Endothelial cell of umbilical vein (primary cell): ENCODE measurements at regions not wholly inside any gene's neighbourhood (a gene's known extent, or its start where the extent isn't known, plus 50 kb on each side); places are given as distances from the start of the nearest gene placed in this dataset.

Experiments used
- BruUV-seq: library from RNA; stranded (reverse); fragments of 400-500 nt; replicated peaks from 2 replicates; lab custom pipeline; 2021; lab: Mats Ljungman, UMichigan
- CTCF ChIA-PET: fragments of 300-600, 350-600 bp; sonication (Branson Sonifier 250); formaldehyde crosslinking; loops from one replicate; lab custom pipeline; 2021; ENCODE audit warnings: antibody characterized with exemption, inconsistent platforms; lab: Charles Lee
- POLR2A ChIA-PET: fragments of 300-600, 350-600 bp; sonication (Branson Sonifier 250); formaldehyde crosslinking; loops from one replicate; lab custom pipeline; 2021; ENCODE audit warnings: antibody characterized with exemption, inconsistent platforms; lab: Charles Lee
- DNase-seq: peaks from one replicate; pipeline ENCODE4 v3.0.0-alpha.2; 2011; ENCODE audit warnings: low read depth, low spot score
- FAIRE-seq: peaks from 2 replicates; lab custom pipeline; 2011; peaks lifted over from hg19 to GRCh38; lab: Jason Lieb, UNC
- H2AFZ ChIP-seq: 2 replicates; pipeline ENCODE4 v1.6.0; 2012; ENCODE audit warnings: low read depth, low read length, control low read depth, inconsistent platforms
- H3K27ac ChIP-seq: 2 replicates; pipeline ENCODE4 v1.5.1; 2011; ENCODE audit warnings: low read depth, mild to moderate bottlenecking, control low read depth, low read length, moderate library complexity; ENCODE audit not compliant: insufficient read depth
- H3K27me3 ChIP-seq, 2 experiments: 2 replicates each; pipeline versions ENCODE4 v1.6.0 to v1.6.1; 2011; ENCODE audit warnings: low read length in 2 of 2, mixed read lengths in 1 of 2; ENCODE audit not compliant: control insufficient read depth in 2 of 2, insufficient read depth in 2 of 2
- H3K36me3 ChIP-seq, 2 experiments: 2 replicates in 1 of 2; 3 replicates in 1 of 2; pipeline ENCODE4 v1.5.1; 2011; ENCODE audit warnings: low read length in 2 of 2, mild to moderate bottlenecking in 1 of 2, moderate library complexity in 1 of 2; ENCODE audit not compliant: control insufficient read depth in 2 of 2, insufficient read depth in 2 of 2; ENCODE audit errors: extremely low read depth in 1 of 2
- H3K4me1 ChIP-seq: 3 replicates; pipeline ENCODE4 v1.5.1; 2011; ENCODE audit warnings: mild to moderate bottlenecking, low read length; ENCODE audit not compliant: control insufficient read depth, insufficient read depth; ENCODE audit errors: extremely low read depth
- H3K4me2 ChIP-seq: 2 replicates; pipeline ENCODE4 v1.6.1; 2011; ENCODE audit warnings: low read length, control low read depth, mixed read lengths; ENCODE audit not compliant: insufficient read depth
- H3K4me3 ChIP-seq, 3 experiments: fragments of 200-600 bp in 1 of 3; sonication (generic), shearing (Covaris generic) in 1 of 3; replicated peaks in 1 of 3; 2 replicates each; pipeline ENCODE4 v1.5.1; 2011 to 2016; ENCODE audit warnings: control low read depth in 3 of 3, low read length in 3 of 3, mild to moderate bottlenecking in 2 of 3, inconsistent platforms in 1 of 3, low read depth in 1 of 3, moderate library complexity in 1 of 3; ENCODE audit not compliant: insufficient read depth in 1 of 3
- H3K79me2 ChIP-seq: 2 replicates; pipeline ENCODE4 v1.6.0; 2012; ENCODE audit warnings: low read length, inconsistent platforms; ENCODE audit not compliant: control insufficient read depth, insufficient read depth
- H3K9ac ChIP-seq: replicated peaks from 2 replicates; pipeline ENCODE3; 2011; ENCODE audit warnings: low read length, control low read depth; ENCODE audit not compliant: insufficient read depth; ENCODE audit errors: extremely low read depth
- H3K9me1 ChIP-seq: replicated peaks from 3 replicates; pipeline ENCODE4 v1.6.0; 2011; ENCODE audit warnings: mild to moderate bottlenecking, low read length; ENCODE audit not compliant: control insufficient read depth, insufficient read depth; ENCODE audit errors: extremely low read depth
- H3K9me3 ChIP-seq: replicated peaks from 2 replicates; pipeline ENCODE4 v1.5.1; 2012; ENCODE audit warnings: low read length, inconsistent platforms; ENCODE audit not compliant: control insufficient read depth, insufficient read depth
- H4K20me1 ChIP-seq: replicated peaks from 2 replicates; pipeline ENCODE3; 2011; ENCODE audit warnings: mild to moderate bottlenecking, low read length; ENCODE audit not compliant: control insufficient read depth, insufficient read depth; ENCODE audit errors: extremely low read depth
- CTCF ChIP-seq, 2 donors: IDR thresholded peaks; 1 replicate in 1 of 2; 2 replicates in 1 of 2; pipeline ENCODE4 v1.5.1; 2011; ENCODE audit warnings: low read length in 2 of 2, mild to moderate bottlenecking in 2 of 2, moderate library complexity in 2 of 2, control low read depth in 1 of 2, inconsistent platforms in 1 of 2, low read depth in 1 of 2; ENCODE audit not compliant: insufficient read depth in 1 of 2; ENCODE audit errors: extremely low read depth in 1 of 2
- EZH2 ChIP-seq: IDR thresholded peaks from 2 replicates; pipeline ENCODE4 v1.6.1; 2012; ENCODE audit warnings: borderline replicate concordance, low read depth, mild to moderate bottlenecking, moderate library complexity, low read length, inconsistent platforms; ENCODE audit not compliant: severe bottlenecking
- FOS ChIP-seq: IDR thresholded peaks from 2 replicates; pipeline ENCODE4 v1.6.1; 2011; ENCODE audit warnings: mild to moderate bottlenecking, low read length, moderate library complexity, borderline replicate concordance; ENCODE audit not compliant: insufficient read depth
- GATA2 ChIP-seq: IDR thresholded peaks from 2 replicates; pipeline ENCODE4 v1.7.0; 2011; ENCODE audit warnings: low read depth, mild to moderate bottlenecking, moderate library complexity, mixed read lengths, low read length; ENCODE audit not compliant: insufficient read length, insufficient read depth
- JUN ChIP-seq: IDR thresholded peaks from 2 replicates; pipeline ENCODE4 v1.6.1; 2011; ENCODE audit warnings: borderline replicate concordance, low read depth; ENCODE audit not compliant: insufficient read length, insufficient read depth
- MAX ChIP-seq: IDR thresholded peaks from 2 replicates; pipeline ENCODE4 v1.6.1; 2011; ENCODE audit not compliant: insufficient read depth, insufficient read length
- MYC ChIP-seq: IDR thresholded peaks from one replicate; pipeline ENCODE4 v1.6.1; 2011; ENCODE audit warnings: mild to moderate bottlenecking, low read depth, low read length
- POLR2A ChIP-seq: IDR thresholded peaks from 2 replicates; pipeline ENCODE4 v1.6.1; 2012; ENCODE audit warnings: low read depth, mild to moderate bottlenecking, control low read depth, low read length
- POLR2AphosphoS5 ChIP-seq: IDR thresholded peaks from 2 replicates; pipeline ENCODE4 v1.6.1; 2012; ENCODE audit warnings: low read depth, mild to moderate bottlenecking, control low read depth, low read length, moderate library complexity; ENCODE audit not compliant: insufficient read depth
- dilution Hi-C: fragments of 300-500 bp; cut with MboI; formaldehyde crosslinking; loops from one replicate; pipeline ENCODE4 v1.15.0; 2019; ENCODE audit warnings: low sequenced_read_pairs; ENCODE audit not compliant: extremely low pct_ligation_motif_present
- intact Hi-C: fragments of 100-400 bp; cut with micrococcal nuclease; formaldehyde crosslinking; loops from one replicate; pipeline ENCODE4 v1.10.0; 2022

GRCh38 chr20:60667641-60668040 is 584.4 kb upstream of the CDH4 start:
- dilution Hi-C loops, result no loop called here
- Histone ChIP-seq H4K20me1 (no peaks in the 10 kb centered on the region), H3K4me3 (no peak overlapping the region), H3K9me1 (no peaks in the 10 kb centered on the region), H3K27ac (no peak overlapping the region), H3K79me2 (no peaks in the 10 kb centered on the region), H3K4me2 (no peak overlapping the region), H2AFZ (no peak overlapping the region), H3K27me3 (no peaks in the 10 kb centered on the region), H3K9me3 (peaks cover 7% of the 10 kb centered on the region), H3K36me3 (no peaks in the 10 kb centered on the region), H3K4me1 (no peaks in the 10 kb centered on the region), H3K9ac (no peak overlapping the region)
- FAIRE-seq, result no peak
- no peak for DNase-seq
- TF ChIP-seq MAX, result no peak
- TF ChIP-seq GATA2, result no peak
- no peak for TF ChIP-seq FOS
- TF ChIP-seq MYC, result no peak
- TF ChIP-seq EZH2, result no peak
- no peak for TF ChIP-seq POLR2A
- TF ChIP-seq CTCF (IDR thresholded peaks at IDR 0.05; ENCODE audit: extremely low read depth in 1 of 2, insufficient read depth in 1 of 2, low read depth in 1 of 2, low read length in 2 of 2), result no peak
- no peak for TF ChIP-seq JUN
- TF ChIP-seq POLR2AphosphoS5, result no peak
- ChIA-PET POLR2A (no interaction called here), CTCF (no interaction called here)
- intact Hi-C loops, result no loop called here
- no TSS peak for BruUV-seq
